Prostate gland (tissue), 2 donors: ENCODE measurements at regions not wholly inside any gene's neighbourhood (a gene's known extent, or its start where the extent isn't known, plus 50 kb on each side); places are given as distances from the start of the nearest gene placed in this dataset.

Experiments used
- POLR2A ChIP-seq: fragments of 450-650 bp; IDR thresholded peaks from one replicate; pipeline ENCODE4 v1.6.1; 2016; ENCODE audit warnings: antibody characterized with exemption, mild to moderate bottlenecking
- TF ChIP-seq, protein P1 (sequence below), 4 experiments: fragments of 200-600 bp in 2 of 4; fragments of 450-650 bp in 2 of 4; sonication (generic) in 2 of 4; IDR thresholded peaks; 1 replicate in 3 of 4; 2 replicates in 1 of 4; pipeline ENCODE4 v1.5.1; 2016 to 2019; ENCODE audit warnings: antibody characterized with exemption in 4 of 4, mild to moderate bottlenecking in 2 of 4, moderate library complexity in 2 of 4

DNA sequence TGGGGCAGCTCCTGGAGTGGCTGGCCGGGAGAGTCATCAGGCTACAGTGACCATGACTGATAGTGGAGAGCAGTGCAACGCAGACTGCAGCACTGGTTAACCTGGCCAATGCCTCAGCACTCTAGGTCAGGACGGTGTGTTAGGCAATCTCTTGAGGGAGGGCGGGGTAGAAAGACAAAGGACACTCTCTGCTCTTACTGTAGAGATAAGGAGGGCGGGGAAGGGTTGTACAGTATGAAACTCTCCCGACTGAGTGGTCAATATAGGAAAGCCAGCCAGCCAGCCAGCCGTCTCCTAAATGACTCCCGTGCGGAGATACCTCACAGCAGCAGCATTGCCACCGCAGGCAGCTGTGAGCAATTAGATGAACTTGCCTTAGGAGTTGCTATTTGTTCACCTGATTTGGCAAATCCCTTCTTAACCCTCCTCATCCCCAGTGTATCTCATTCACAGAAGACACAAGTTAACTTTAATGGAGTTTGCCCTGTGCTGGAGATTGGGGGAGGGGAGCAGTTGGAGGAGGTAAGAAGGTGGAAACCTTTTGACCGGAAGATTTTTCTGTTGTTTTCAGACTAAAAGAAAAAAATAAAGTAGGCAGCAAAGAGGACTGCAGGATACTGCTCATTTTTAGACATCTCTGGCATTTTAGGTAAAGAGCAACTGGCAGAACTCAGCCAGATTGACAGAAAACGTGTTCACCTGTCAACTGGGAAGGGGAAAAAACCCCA is 330.5 kb downstream of the HNRNPD start:
- no peak for TF ChIP-seq POLR2A
- TF ChIP-seq, protein P1, sequence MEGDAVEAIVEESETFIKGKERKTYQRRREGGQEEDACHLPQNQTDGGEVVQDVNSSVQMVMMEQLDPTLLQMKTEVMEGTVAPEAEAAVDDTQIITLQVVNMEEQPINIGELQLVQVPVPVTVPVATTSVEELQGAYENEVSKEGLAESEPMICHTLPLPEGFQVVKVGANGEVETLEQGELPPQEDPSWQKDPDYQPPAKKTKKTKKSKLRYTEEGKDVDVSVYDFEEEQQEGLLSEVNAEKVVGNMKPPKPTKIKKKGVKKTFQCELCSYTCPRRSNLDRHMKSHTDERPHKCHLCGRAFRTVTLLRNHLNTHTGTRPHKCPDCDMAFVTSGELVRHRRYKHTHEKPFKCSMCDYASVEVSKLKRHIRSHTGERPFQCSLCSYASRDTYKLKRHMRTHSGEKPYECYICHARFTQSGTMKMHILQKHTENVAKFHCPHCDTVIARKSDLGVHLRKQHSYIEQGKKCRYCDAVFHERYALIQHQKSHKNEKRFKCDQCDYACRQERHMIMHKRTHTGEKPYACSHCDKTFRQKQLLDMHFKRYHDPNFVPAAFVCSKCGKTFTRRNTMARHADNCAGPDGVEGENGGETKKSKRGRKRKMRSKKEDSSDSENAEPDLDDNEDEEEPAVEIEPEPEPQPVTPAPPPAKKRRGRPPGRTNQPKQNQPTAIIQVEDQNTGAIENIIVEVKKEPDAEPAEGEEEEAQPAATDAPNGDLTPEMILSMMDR (IDR thresholded peaks at IDR 0.05): no peak
